ENCODE measurements at regions not wholly inside any gene's neighbourhood (a gene's known extent, or its start where the extent isn't known, plus 50 kb on each side); places are given as distances from the start of the nearest gene placed in this dataset.

GRCh38 chr9:129273941-129274684 lies 96.1 kb upstream of the IER5L start:
- no peak for DNase-seq

DNA sequence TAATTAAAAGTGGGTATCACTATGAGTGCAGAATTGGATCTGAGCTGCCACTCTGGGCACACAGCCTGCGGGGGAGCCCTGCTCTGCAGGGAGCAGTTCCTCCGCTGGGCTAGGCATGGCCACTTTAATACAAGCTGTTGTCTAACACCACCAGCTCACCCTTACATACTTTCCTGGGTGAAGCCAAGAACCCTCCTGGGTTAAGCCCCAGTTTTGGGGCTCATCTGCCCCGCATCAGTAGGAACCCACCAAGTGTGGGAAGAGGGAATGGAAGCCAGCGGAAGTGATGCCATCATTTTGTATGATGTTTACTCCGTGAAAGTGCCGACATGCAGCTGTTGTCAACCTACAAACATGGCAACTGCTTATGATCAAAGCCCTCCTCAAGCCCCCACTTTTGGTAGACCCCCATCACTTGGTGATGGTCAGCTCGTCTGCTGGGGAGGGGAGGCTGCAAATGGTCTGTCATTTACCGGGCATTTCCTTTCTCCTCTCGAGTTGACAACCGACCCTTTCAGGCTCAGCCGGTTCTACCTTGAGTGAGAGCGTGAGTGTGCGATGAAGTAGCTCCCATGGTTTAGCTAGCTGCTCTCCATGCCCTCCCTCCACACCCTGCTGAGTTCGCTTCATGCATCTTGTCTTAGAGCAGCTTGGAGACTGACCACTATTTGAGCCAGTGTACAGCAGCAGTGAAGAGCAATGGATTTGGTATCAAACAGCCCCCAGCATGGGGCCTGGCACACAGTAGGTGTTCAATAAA lies 95.3 kb upstream of the IER5L start:
- DNase-seq: no peak

DNA sequence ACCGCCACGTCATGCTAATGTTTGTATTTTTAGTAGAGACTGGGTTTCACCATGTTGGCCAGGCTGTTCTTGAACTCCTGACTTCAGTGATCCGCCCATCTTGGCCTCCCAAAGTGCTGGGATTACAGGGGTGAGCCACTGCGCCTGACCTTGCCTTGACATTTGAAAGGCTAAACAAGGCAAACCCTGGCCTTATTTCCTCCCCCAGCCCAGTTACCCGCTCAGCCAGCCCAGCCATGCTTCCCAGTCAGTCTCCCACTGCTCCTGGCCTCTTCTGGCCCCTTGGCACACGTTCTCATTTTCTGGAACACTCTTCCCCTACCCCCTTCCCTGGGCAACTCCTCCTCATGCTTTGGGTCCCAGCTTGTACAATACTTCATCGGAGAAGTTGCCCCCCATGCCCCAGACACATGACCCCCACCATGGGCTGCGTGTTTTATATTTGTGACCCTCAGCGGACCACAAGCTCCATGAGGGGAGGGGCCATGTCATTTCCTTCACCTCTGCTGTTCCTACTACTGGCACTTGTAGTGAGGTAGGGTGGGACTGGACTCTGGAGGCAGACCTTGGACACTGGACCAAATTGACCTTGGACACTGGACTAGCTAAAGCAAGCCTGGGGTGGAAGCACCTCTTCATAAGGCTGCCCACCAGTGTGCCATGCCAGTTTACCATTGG lies 94.4 kb upstream of the IER5L start:
- no peak for DNase-seq

DNA sequence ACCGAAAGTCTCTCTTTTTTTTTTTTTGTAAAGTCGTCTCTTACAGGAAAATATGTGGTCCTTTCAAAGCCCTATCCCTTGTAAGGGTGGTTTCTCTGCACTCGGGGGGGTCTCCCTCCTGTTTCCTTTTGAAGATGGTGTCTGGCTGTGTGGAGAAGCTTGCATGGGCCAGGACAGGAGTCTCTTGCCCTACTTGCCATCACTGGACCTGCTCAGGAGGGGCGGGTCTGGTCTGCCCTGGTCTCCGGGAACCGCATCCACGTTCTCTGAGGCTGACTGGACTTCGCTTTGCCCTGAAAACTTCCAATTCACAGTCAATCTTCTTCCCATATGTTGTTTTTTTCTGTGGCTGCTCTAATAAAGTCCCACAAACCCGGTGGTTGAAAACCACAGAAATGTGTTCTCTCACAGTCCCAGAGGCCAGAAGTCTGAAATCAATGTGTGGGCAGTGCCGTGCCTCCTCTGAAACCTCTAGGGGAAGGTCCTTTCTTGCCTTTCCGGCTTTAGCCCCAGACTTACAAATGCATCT lies 92.9 kb upstream of the IER5L start:
- DNase-seq: no peak

- no peak for DNase-seq
These were observed 92.1 kb upstream of the IER5L start for GRCh38 chr9:129270205-129270604.

GRCh38 chr9:129267141-129267540 lies 89.1 kb upstream of the IER5L start:
- DNase-seq: no peak

- DNase-seq: no peak
These were observed 88.5 kb upstream of the IER5L start for GRCh38 chr9:129266536-129266935.

DNA sequence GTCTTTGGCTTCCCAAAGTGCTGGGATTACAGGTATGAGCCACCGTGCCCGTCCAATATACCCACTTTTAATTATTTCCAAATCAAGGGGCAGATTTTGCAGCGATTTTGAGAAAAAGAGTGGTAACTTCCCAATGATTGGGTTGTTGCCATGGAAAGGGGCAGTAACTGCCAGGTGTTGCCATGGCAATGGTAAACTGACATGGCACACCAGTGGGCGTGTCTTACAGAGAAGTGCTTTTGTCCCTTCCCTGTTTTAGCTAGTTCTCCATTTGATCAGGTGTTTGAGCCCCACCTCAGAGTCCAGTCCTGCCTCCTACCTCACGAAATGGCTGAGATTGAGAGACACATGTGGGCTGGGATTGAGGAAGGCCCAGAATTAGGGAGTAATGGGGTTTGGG lies 86.3 kb upstream of the IER5L start:
- no peak for DNase-seq

- no peak for DNase-seq
These were observed 85.8 kb upstream of the IER5L start for GRCh38 chr9:129263836-129264235.

GRCh38 chr9:129262261-129262660 lies 84.2 kb upstream of the IER5L start:
- no peak for DNase-seq

- no peak for DNase-seq
These were observed 81.3 kb upstream of the IER5L start for GRCh38 chr9:129259375-129259774.

DNA sequence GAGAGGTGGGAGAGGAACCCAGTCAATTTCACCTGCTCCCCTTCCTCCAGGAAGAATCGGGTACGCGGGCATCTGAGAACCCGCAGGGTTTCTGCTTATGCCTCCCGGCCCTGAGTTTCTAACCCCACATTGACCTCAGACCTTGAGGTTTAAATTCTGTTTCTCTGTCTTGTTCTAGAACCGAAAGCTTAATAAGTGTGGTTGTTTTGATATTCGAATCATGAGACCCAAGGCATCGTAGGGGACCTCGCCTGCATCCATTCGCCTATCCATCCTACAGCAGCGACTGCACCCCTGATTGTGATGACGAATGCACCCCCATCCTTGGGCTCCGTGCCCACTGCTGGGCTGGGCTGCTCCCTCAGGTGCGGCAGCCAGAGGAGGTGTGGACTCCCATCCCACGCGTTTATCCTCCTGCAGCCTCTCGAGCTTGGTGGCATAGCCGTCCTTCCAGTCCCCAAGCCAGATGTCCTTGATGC lies 80.8 kb upstream of the IER5L start:
- DNase-seq: no peak

GRCh38 chr9:129258124-129258822 lies 80.2 kb upstream of the IER5L start:
- DNase-seq: peak; percentile 37

DNA sequence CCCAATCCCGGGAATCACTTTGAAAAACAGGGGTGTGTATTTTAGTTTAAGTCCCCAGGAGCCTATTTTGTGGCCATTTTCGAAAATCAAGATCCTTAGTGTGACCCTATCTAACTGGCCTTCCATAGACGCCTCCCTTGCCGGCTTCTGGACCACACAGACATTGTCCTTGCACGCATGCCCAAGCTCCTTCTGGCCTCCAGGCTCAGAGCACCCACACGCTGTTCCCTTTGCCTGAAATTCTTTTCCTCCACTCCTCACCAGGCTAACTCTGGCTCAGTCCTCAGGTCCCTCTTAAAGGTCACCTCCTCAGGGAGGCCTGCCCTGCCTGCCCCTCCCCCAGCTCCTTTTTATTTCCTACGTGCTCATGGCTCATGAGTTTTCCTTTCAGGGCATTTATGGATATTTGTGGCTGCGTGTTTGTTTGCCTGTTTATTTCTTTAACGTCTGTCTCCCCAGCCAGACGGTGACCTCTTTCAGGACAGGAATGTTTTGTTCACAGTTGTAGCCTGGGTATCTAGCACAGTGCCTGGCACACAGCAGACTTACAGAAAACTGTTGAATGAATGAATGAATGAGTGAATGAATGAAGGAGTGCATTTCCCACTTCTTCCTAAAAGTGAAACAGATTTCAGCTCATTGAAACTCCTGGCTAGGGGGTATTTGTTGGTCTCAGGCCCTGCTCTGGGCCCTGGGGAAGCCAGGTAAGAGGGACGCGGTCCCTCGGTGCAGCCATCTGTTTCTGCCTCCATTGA lies 79.1 kb upstream of the IER5L start:
- DNase-seq: no peak

- DNase-seq: no peak
These were observed 76.7 kb upstream of the IER5L start for GRCh38 chr9:129254566-129255287.

DNA sequence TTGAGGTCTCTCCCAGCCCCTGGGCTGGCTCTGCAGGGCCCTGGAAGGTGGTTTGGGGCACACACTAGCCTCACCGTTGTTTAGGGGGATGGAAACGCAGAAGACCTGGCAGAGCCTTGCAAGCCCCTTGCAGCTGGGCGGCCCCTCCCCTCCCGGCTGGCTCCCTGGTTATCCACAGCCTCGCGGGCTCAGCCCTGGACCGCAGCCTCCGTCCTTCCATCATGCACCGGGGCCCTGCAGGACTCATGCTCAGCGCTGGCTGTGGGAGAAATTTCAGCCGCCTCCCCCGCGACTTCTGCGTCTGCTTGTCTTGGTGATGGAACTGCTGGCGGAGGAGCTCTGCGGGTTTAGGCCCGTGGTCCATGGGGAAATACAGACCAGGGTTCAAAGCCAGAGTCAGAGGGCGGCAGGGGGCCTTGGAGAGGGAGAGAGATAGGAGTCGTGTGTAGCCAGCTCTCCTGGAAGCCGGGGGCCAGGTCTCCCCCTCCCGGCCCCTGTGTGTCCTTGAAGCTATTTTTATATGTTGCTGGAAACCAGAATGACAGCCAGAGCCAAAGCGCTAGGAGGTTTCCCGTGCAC lies 75.8 kb upstream of the IER5L start:
- no peak for DNase-seq

GRCh38 chr9:129252937-129253802 lies 75.1 kb upstream of the IER5L start:
- no peak for DNase-seq

DNA sequence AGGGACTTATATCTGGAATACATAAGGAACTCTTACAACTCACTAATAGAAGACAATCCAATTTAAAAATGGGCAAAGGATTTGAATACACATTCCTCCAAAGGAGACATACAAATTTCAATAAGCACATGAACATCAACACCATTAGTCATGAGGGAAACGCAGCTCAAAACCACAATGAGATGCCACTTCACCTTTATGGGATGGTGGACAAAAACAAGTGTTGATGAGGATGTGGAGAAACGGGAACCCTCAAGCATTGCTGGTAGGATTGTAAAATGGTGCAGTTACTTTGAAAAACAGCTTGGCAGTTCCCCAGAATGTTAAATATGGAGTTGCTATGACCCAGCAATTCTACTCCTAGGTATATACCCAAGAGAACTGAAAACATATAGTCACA lies 72.7 kb upstream of the IER5L start:
- no peak for DNase-seq

DNA sequence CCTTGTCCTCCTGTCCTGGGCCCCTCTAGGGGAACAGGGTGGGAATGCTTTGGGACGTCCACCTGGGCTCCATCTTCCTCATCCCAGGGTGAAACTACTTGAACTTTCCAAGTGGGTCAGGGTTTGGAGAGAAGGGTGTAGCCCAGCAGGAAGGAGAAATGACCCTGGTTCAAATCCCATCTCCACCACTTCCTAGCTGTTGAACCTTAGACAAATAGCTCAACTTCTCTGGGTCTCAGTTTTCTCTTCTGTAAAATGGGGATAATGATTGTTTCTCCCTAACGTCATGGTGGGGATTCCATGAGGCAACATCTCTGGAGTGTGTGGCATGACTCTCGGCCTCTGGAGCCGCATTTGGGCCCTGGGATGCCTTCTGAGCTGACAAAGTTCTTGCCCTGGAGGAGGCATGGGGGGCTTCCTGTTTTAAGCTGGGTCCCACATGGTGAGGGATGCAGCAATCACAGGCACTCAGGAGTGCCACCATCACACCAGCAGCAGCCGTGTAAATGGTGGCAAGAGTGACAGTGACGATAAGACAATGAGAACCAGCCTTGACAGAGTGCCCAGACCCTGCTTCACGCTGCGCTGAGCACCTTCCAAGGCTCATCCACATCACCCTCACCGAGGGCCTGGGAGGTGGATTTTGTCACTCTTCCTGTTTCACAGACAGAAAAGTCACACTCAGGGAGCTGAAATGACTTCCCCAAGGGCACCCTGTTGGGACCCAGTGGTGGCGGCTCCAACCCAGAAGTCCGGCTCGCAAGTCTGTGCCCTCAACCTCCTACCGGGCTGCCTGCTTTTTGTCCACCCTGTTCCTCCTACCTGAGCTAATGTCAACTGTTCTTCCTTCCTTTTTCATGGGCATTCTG lies 69.5 kb upstream of the IER5L start:
- no peak for DNase-seq
